Neural progenitor cell (in vitro differentiated cells): ENCODE measurements at regions not wholly inside any gene's neighbourhood (a gene's known extent, or its start where the extent isn't known, plus 50 kb on each side); places are given as distances from the start of the nearest gene placed in this dataset.

Source experiments
- DNase-seq: peaks from one replicate; pipeline ENCODE4 v3.0.0-alpha.2; 2016; ENCODE audit warnings: low spot score
- H2AFZ ChIP-seq: fragments of 200-600 bp; sonication (generic); replicated peaks from 2 replicates; pipeline ENCODE4 v1.6.1; 2016; ENCODE audit warnings: antibody characterized with exemption
- H3F3A ChIP-seq: fragments of 200-600 bp; sonication (generic); 2 replicates; pipeline ENCODE4 v1.6.1; 2016; ENCODE audit warnings: antibody characterized with exemption, low read depth
- H3K27ac ChIP-seq: fragments of 200-600 bp; sonication (generic); 2 replicates; pipeline ENCODE4 v1.5.1; 2016; ENCODE audit warnings: mild to moderate bottlenecking
- H3K27me3 ChIP-seq: fragments of 200-600 bp; sonication (generic); 2 replicates; pipeline ENCODE4 v1.6.1; 2016; ENCODE audit warnings: mild to moderate bottlenecking, moderate library complexity
- H3K36me3 ChIP-seq: fragments of 200-600 bp; sonication (generic); 2 replicates; pipeline ENCODE4 v1.5.1; 2016
- H3K4me1 ChIP-seq: fragments of 200-600 bp; sonication (generic); 2 replicates; pipeline ENCODE4 v1.6.1; 2016; ENCODE audit warnings: mixed run types
- H3K4me2 ChIP-seq: fragments of 200-600 bp; sonication (generic); 2 replicates; pipeline ENCODE4 v1.6.1; 2016
- H3K4me3 ChIP-seq: fragments of 200-600 bp; sonication (generic); 2 replicates; pipeline ENCODE4 v1.5.1; 2016
- H3K79me2 ChIP-seq: fragments of 200-600 bp; sonication (generic); 2 replicates; pipeline ENCODE4 v1.6.1; 2016; ENCODE audit warnings: low read depth
- H3K9ac ChIP-seq: fragments of 200-600 bp; sonication (generic); 2 replicates; pipeline ENCODE4 v1.6.1; 2016
- H3K9me3 ChIP-seq: fragments of 200-600 bp; sonication (generic); 2 replicates; pipeline ENCODE4 v1.5.1; 2016; ENCODE audit warnings: low read depth
- H4K20me1 ChIP-seq: fragments of 200-600 bp; sonication (generic); 2 replicates; pipeline ENCODE4 v1.6.1; 2016; ENCODE audit warnings: low read depth
- H3K27ac Mint-ChIP-seq: 3 replicates; pipeline ENCODE4 v1.8.0; 2021; ENCODE audit warnings: mixed read lengths
- H3K27me3 Mint-ChIP-seq: 2 replicates; pipeline ENCODE4 v1.8.0; 2022; ENCODE audit warnings: low read depth, mild to moderate bottlenecking, inconsistent platforms, moderate library complexity, mixed read lengths; ENCODE audit not compliant: insufficient read depth
- H3K36me3 Mint-ChIP-seq: 3 replicates; pipeline ENCODE4 v1.8.0; 2021; ENCODE audit warnings: mixed read lengths
- H3K4me1 Mint-ChIP-seq: 3 replicates; pipeline ENCODE4 v1.8.0; 2021; ENCODE audit warnings: mixed read lengths
- H3K4me3 Mint-ChIP-seq: 3 replicates; pipeline ENCODE4 v1.8.0; 2021; ENCODE audit warnings: mild to moderate bottlenecking, moderate library complexity, mixed read lengths
- H3K9me3 Mint-ChIP-seq: 3 replicates; pipeline ENCODE4 v1.8.0; 2020; ENCODE audit warnings: mixed read lengths
- CTCF ChIP-seq: fragments of 200-600 bp; sonication (generic); IDR thresholded peaks from 2 replicates; pipeline ENCODE4 v1.5.1; 2017; ENCODE audit warnings: antibody characterized with exemption, mild to moderate bottlenecking
- EZH2 ChIP-seq: fragments of 200-600 bp; sonication (generic); IDR thresholded peaks from 2 replicates; pipeline ENCODE4 v1.6.1; 2017; ENCODE audit warnings: antibody characterized with exemption, mild to moderate bottlenecking, moderate library complexity
- EZH2phosphoT487 ChIP-seq: fragments of 200-600 bp; sonication (generic); IDR thresholded peaks from 2 replicates; pipeline ENCODE4 v1.6.1; 2017; ENCODE audit warnings: antibody characterized with exemption

- peaks cover 4% of the 10 kb centered on the region for H3K4me1 Mint-ChIP-seq
- Histone ChIP-seq H3F3A (no peaks in the 10 kb centered on the region), H3K27me3 (no peaks in the 10 kb centered on the region), H4K20me1 (no peaks in the 10 kb centered on the region), H3K9ac (no peak overlapping the region), H3K4me3 (no peak overlapping the region), H3K36me3 (no peaks in the 10 kb centered on the region), H3K4me2 (no peak overlapping the region), H3K4me1 (no peaks in the 10 kb centered on the region), H3K9me3 (no peaks in the 10 kb centered on the region), H2AFZ (no peak overlapping the region), H3K79me2 (no peaks in the 10 kb centered on the region), H3K27ac (no peak overlapping the region)
- H3K36me3 Mint-ChIP-seq, result no peaks in the 10 kb centered on the region
- H3K9me3 Mint-ChIP-seq, result peaks cover 8% of the 10 kb centered on the region
- DNase-seq, result no peak
- H3K27me3 Mint-ChIP-seq, result no peaks in the 10 kb centered on the region
- no peak overlapping the region for H3K4me3 Mint-ChIP-seq
- TF ChIP-seq EZH2phosphoT487 (no peak), EZH2 (no peak), CTCF (no peak)
- H3K27ac Mint-ChIP-seq, result no peak overlapping the region
These were observed 237.6 kb downstream of the MMUT start for GRCh38 chr6:49225471-49225870.

- H3K4me3 ChIP-seq, result no peak overlapping the region
- H3K36me3 Mint-ChIP-seq, result no peaks in the 10 kb centered on the region
- DNase-seq, result no peak
- no peak overlapping the region for H2AFZ ChIP-seq
- H3K4me2 ChIP-seq, result no peak overlapping the region
- no peak overlapping the region for H3K27ac Mint-ChIP-seq
- no peaks in the 10 kb centered on the region for H3K36me3 ChIP-seq
- H4K20me1 ChIP-seq, result no peaks in the 10 kb centered on the region
- H3K27ac ChIP-seq, result no peak overlapping the region
- no peaks in the 10 kb centered on the region for H3K27me3 Mint-ChIP-seq
- peaks cover 4% of the 10 kb centered on the region for H3K4me1 Mint-ChIP-seq
- H3K79me2 ChIP-seq, result no peaks in the 10 kb centered on the region
- H3K9me3 Mint-ChIP-seq, result no peaks in the 10 kb centered on the region
- no peaks in the 10 kb centered on the region for H3F3A ChIP-seq
- H3K9me3 ChIP-seq, result no peaks in the 10 kb centered on the region
- H3K4me3 Mint-ChIP-seq, result no peak overlapping the region
- no peak overlapping the region for H3K9ac ChIP-seq
- H3K27me3 ChIP-seq, result no peaks in the 10 kb centered on the region
- TF ChIP-seq CTCF, result no peak
- TF ChIP-seq EZH2phosphoT487, result no peak
- no peak for TF ChIP-seq EZH2
- no peaks in the 10 kb centered on the region for H3K4me1 ChIP-seq
These were observed 242.8 kb downstream of the MMUT start for GRCh38 chr6:49220293-49220692.

- H3K27me3 Mint-ChIP-seq, result no peaks in the 10 kb centered on the region
These were observed 257.5 kb downstream of the MMUT start for GRCh38 chr6:49205526-49205925.

More at GRCh38 chr6:49205526-49205925, 257.5 kb downstream of the MMUT start:
- no peaks in the 10 kb centered on the region for H3K27me3 ChIP-seq
- H3K4me2 ChIP-seq, result no peak overlapping the region
- Mint-ChIP-seq H3K4me1 (no peaks in the 10 kb centered on the region), H3K9me3 (no peaks in the 10 kb centered on the region), H3K27ac (no peak overlapping the region), H3K36me3 (no peaks in the 10 kb centered on the region), H3K4me3 (no peak overlapping the region)
- no peak overlapping the region for H3K27ac ChIP-seq
- H3K4me1 ChIP-seq, result no peaks in the 10 kb centered on the region
- H3K9ac ChIP-seq, result no peak overlapping the region
- no peaks in the 10 kb centered on the region for H3K36me3 ChIP-seq
- no peaks in the 10 kb centered on the region for H3F3A ChIP-seq
- H4K20me1 ChIP-seq, result no peaks in the 10 kb centered on the region
- H3K79me2 ChIP-seq, result no peaks in the 10 kb centered on the region
- no peak for DNase-seq
- no peak overlapping the region for H3K4me3 ChIP-seq
- H3K9me3 ChIP-seq, result no peaks in the 10 kb centered on the region
- TF ChIP-seq EZH2, result no peak
- no peak for TF ChIP-seq EZH2phosphoT487
- TF ChIP-seq CTCF, result no peak
- no peak overlapping the region for H2AFZ ChIP-seq
